Uterus (tissue), 3 donors: ENCODE measurements at regions not wholly inside any gene's neighbourhood (a gene's known extent, or its start where the extent isn't known, plus 50 kb on each side); places are given as distances from the start of the nearest gene placed in this dataset.

Source experiments
- DNase-seq, 2 donors: peaks; one replicate each; pipeline ENCODE4 v3.0.0-alpha.2; 2019 to 2020
- H3K27ac ChIP-seq, 2 donors: fragments of 200-600 bp; sonication (generic); 1 replicate in 1 of 2; 2 replicates in 1 of 2; pipeline ENCODE4 v1.5.1; 2016 to 2018
- H3K27me3 ChIP-seq, 2 donors: fragments of 200-600 bp; sonication (generic); one replicate each; pipeline ENCODE4 v1.5.1; 2018 to 2019; ENCODE audit warnings: control low read depth in 1 of 2
- H3K36me3 ChIP-seq, 2 donors: fragments of 200-600 bp; sonication (generic); one replicate each; pipeline ENCODE4 v1.5.1; 2019; ENCODE audit warnings: control low read depth in 1 of 2
- H3K4me1 ChIP-seq, 2 donors: fragments of 200-600 bp; sonication (generic); one replicate each; pipeline ENCODE4 v1.5.1; 2018 to 2019; ENCODE audit warnings: control low read depth in 1 of 2
- H3K4me3 ChIP-seq, 2 donors: fragments of 200-600 bp; sonication (generic); 1 replicate in 1 of 2; 2 replicates in 1 of 2; pipeline ENCODE4 v1.5.1; 2018 to 2019; ENCODE audit warnings: mild to moderate bottlenecking in 1 of 2
- H3K9me3 ChIP-seq, 2 donors: fragments of 200-600 bp; sonication (generic); one replicate each; pipeline ENCODE4 v1.5.1; 2019; ENCODE audit warnings: control low read depth in 1 of 2
- CTCF ChIP-seq, 4 experiments: fragments of 200-600 bp in 2 of 4; fragments of 450-650 bp in 2 of 4; sonication (generic) in 2 of 4; IDR thresholded peaks; one replicate each; pipeline ENCODE4 v1.5.1; 2016 to 2019; ENCODE audit warnings: antibody characterized with exemption in 4 of 4, mild to moderate bottlenecking in 2 of 4, moderate library complexity in 1 of 4
- POLR2A ChIP-seq, 2 donors: fragments of 450-650 bp; IDR thresholded peaks; one replicate each; pipeline ENCODE4 v1.6.1; 2016; ENCODE audit warnings: antibody characterized with exemption in 2 of 2, mild to moderate bottlenecking in 1 of 2, moderate library complexity in 1 of 2
- intact Hi-C: fragments of 100-400 bp; cut with DNase I; formaldehyde crosslinking; loops from one replicate; pipeline ENCODE4 v1.15.1; 2023; ENCODE audit warnings: low total_unique reads
- donor health status: DM: yes; HTN: yes; CAD: no.

GRCh38 chr11:88038063-88038462, 137.2 kb downstream of the RAB38 start:
- intact Hi-C loops: no loop called here
- no peaks in the 10 kb centered on the region for H3K9me3 ChIP-seq
- TF ChIP-seq CTCF (IDR thresholded peaks at IDR 0.05) (no peak), POLR2A (IDR thresholded peaks at IDR 0.05) (no peak)

GRCh38 chr11:88036701-88037100, 138.5 kb downstream of the RAB38 start:
- H3K36me3 ChIP-seq: no peaks in the 10 kb centered on the region
- no peak for TF ChIP-seq CTCF (IDR thresholded peaks at IDR 0.05)
- no peak for TF ChIP-seq POLR2A (IDR thresholded peaks at IDR 0.05)
- H3K27me3 ChIP-seq: no peaks in the 10 kb centered on the region
- no peaks in the 10 kb centered on the region for H3K9me3 ChIP-seq
- DNase-seq: no peak
- intact Hi-C loops: no loop called here
- H3K27ac ChIP-seq: no peak overlapping the region
- H3K4me3 ChIP-seq: no peak overlapping the region
- H3K4me1 ChIP-seq: no peaks in the 10 kb centered on the region

More at GRCh38 chr11:88038063-88038462, 137.2 kb downstream of the RAB38 start:
- Histone ChIP-seq H3K4me3 (no peak overlapping the region), H3K36me3 (no peaks in the 10 kb centered on the region), H3K27me3 (no peaks in the 10 kb centered on the region), H3K27ac (no peak overlapping the region), H3K4me1 (no peaks in the 10 kb centered on the region)
- DNase-seq: no peak

GRCh38 chr11:88035271-88035670, 140.0 kb downstream of the RAB38 start:
- no peaks in the 10 kb centered on the region for H3K36me3 ChIP-seq

GRCh38 chr11:88017666-88018065, 157.6 kb downstream of the RAB38 start:
- intact Hi-C loops: no loop called here

More at GRCh38 chr11:88035271-88035670, 140.0 kb downstream of the RAB38 start:
- Histone ChIP-seq H3K9me3 (no peaks in the 10 kb centered on the region), H3K27ac (no peak overlapping the region), H3K4me3 (no peak overlapping the region), H3K4me1 (no peaks in the 10 kb centered on the region), H3K27me3 (no peaks in the 10 kb centered on the region)
- intact Hi-C loops: no loop called here
- TF ChIP-seq CTCF (IDR thresholded peaks at IDR 0.05) (no peak), POLR2A (IDR thresholded peaks at IDR 0.05) (no peak)
- DNase-seq: no peak

More at GRCh38 chr11:88017666-88018065, 157.6 kb downstream of the RAB38 start:
- no peaks in the 10 kb centered on the region for H3K27me3 ChIP-seq
- H3K4me1 ChIP-seq: no peaks in the 10 kb centered on the region
- no peak for DNase-seq
- TF ChIP-seq CTCF (IDR thresholded peaks at IDR 0.05) (no peak), POLR2A (IDR thresholded peaks at IDR 0.05) (no peak)
- no peaks in the 10 kb centered on the region for H3K36me3 ChIP-seq
- no peak overlapping the region for H3K27ac ChIP-seq
- no peak overlapping the region for H3K4me3 ChIP-seq
- no peaks in the 10 kb centered on the region for H3K9me3 ChIP-seq
